Muscle layer of duodenum (tissue), 2 donors: ENCODE measurements at regions not wholly inside any gene's neighbourhood (a gene's known extent, or its start where the extent isn't known, plus 50 kb on each side); places are given as distances from the start of the nearest gene placed in this dataset.
"Not testable (repeated sequence)": the region's sequence is repeated elsewhere in the genome, so short reads cannot be mapped to it uniquely, and the experiment has no call there.

Experiments used
- H3K27ac ChIP-seq: one replicate; pipeline ENCODE4 v1.7.0; 2013; ENCODE audit warnings: mild to moderate bottlenecking, low read length
- H3K27me3 ChIP-seq: one replicate; pipeline ENCODE4 v1.7.0; 2013; ENCODE audit warnings: low read depth, mild to moderate bottlenecking, control low read depth, low read length
- H3K36me3 ChIP-seq, 2 donors: one replicate each; pipeline ENCODE4 v1.7.0; 2013; ENCODE audit warnings: low read length in 2 of 2, control low read depth in 1 of 2, mild to moderate bottlenecking in 1 of 2; ENCODE audit not compliant: insufficient read depth in 2 of 2, control insufficient read depth in 1 of 2
- H3K4me1 ChIP-seq, 2 donors: one replicate each; pipeline ENCODE4 v1.7.0; 2013; ENCODE audit warnings: low read length in 2 of 2, mild to moderate bottlenecking in 2 of 2, control low read depth in 1 of 2, moderate library complexity in 1 of 2; ENCODE audit not compliant: insufficient read depth in 2 of 2, control insufficient read depth in 1 of 2
- H3K4me3 ChIP-seq, 2 donors: one replicate each; pipeline ENCODE4 v1.7.0; 2013; ENCODE audit warnings: low read length in 2 of 2, low read depth in 1 of 2, mild to moderate bottlenecking in 1 of 2
- H3K9me3 ChIP-seq, 2 donors: one replicate each; pipeline ENCODE4 v1.7.0; 2013; ENCODE audit warnings: low read length in 2 of 2, control low read depth in 1 of 2, mild to moderate bottlenecking in 1 of 2; ENCODE audit not compliant: control insufficient read depth in 1 of 2
- donor health status: healthy.

GRCh38 chr20:53810661-53811355, 217.2 kb upstream of the ZNF217 start:
- Histone ChIP-seq H3K4me1 (no peaks in the 10 kb centered on the region), H3K27ac (no peak overlapping the region), H3K4me3 (no peak overlapping the region), H3K27me3 (no peaks in the 10 kb centered on the region), H3K36me3 (no peaks in the 10 kb centered on the region), H3K9me3 (no peaks in the 10 kb centered on the region)

- Histone ChIP-seq H3K4me1 (no peaks in the 10 kb centered on the region), H3K9me3 (no peaks in the 10 kb centered on the region), H3K27ac (no peak overlapping the region), H3K4me3 (no peak overlapping the region), H3K27me3 (no peaks in the 10 kb centered on the region), H3K36me3 (no peaks in the 10 kb centered on the region)
These were observed 216.2 kb upstream of the ZNF217 start for GRCh38 chr20:53809728-53810365.

GRCh38 chr20:53809217-53809616, 215.6 kb upstream of the ZNF217 start:
- Histone ChIP-seq H3K27ac (no peak overlapping the region), H3K4me3 (no peak overlapping the region), H3K36me3 (no peaks in the 10 kb centered on the region), H3K27me3 (no peaks in the 10 kb centered on the region), H3K4me1 (no peaks in the 10 kb centered on the region), H3K9me3 (no peaks in the 10 kb centered on the region)

- Histone ChIP-seq H3K9me3 (no peaks in the 10 kb centered on the region), H3K36me3 (no peaks in the 10 kb centered on the region), H3K4me3 (no peak overlapping the region), H3K4me1 (no peaks in the 10 kb centered on the region), H3K27me3 (no peaks in the 10 kb centered on the region), H3K27ac (no peak overlapping the region)
These were observed 215.1 kb upstream of the ZNF217 start for GRCh38 chr20:53808733-53809132.

- not testable (repeated sequence) for H3K4me3 ChIP-seq, H3K27ac ChIP-seq, H3K36me3 ChIP-seq, H3K4me1 ChIP-seq, H3K9me3 ChIP-seq, H3K27me3 ChIP-seq
These were observed 214.7 kb upstream of the ZNF217 start for GRCh38 chr20:53808302-53808701.

- Histone ChIP-seq H3K27ac (no peak overlapping the region), H3K4me1 (no peaks in the 10 kb centered on the region), H3K4me3 (no peak overlapping the region), H3K27me3 (no peaks in the 10 kb centered on the region), H3K9me3 (no peaks in the 10 kb centered on the region), H3K36me3 (no peaks in the 10 kb centered on the region)
These were observed 213.2 kb upstream of the ZNF217 start for GRCh38 chr20:53806683-53807401.

GRCh38 chr20:53805895-53806384, 212.3 kb upstream of the ZNF217 start:
- H3K9me3 ChIP-seq = no peaks in the 10 kb centered on the region
- H3K4me1 ChIP-seq = no peaks in the 10 kb centered on the region
- no peaks in the 10 kb centered on the region for H3K36me3 ChIP-seq
- no peak overlapping the region for H3K27ac ChIP-seq
- H3K27me3 ChIP-seq = no peaks in the 10 kb centered on the region
- no peak overlapping the region for H3K4me3 ChIP-seq

- Histone ChIP-seq H3K27me3 (no peaks in the 10 kb centered on the region), H3K27ac (no peak overlapping the region), H3K4me3 (no peak overlapping the region), H3K4me1 (no peaks in the 10 kb centered on the region), H3K36me3 (no peaks in the 10 kb centered on the region), H3K9me3 (no peaks in the 10 kb centered on the region)
These were observed 211.6 kb upstream of the ZNF217 start for GRCh38 chr20:53804920-53805894.

- not testable (repeated sequence) for H3K4me1 ChIP-seq, H3K36me3 ChIP-seq, H3K9me3 ChIP-seq
These were observed 210.7 kb upstream of the ZNF217 start for GRCh38 chr20:53804308-53804707.

GRCh38 chr20:53803492-53804155, 210.0 kb upstream of the ZNF217 start:
- Histone ChIP-seq H3K9me3 (no peaks in the 10 kb centered on the region), H3K27me3 (no peaks in the 10 kb centered on the region), H3K27ac (no peak overlapping the region), H3K36me3 (no peaks in the 10 kb centered on the region), H3K4me3 (no peak overlapping the region), H3K4me1 (no peaks in the 10 kb centered on the region)

More at GRCh38 chr20:53804308-53804707, 210.7 kb upstream of the ZNF217 start:
- H3K4me3 ChIP-seq, H3K27me3 ChIP-seq, H3K27ac ChIP-seq: not testable (repeated sequence)
